IMR-90 (cell line): ENCODE measurements at regions not wholly inside any gene's neighbourhood (a gene's known extent, or its start where the extent isn't known, plus 50 kb on each side); places are given as distances from the start of the nearest gene placed in this dataset.
A peak's percentile ranks its signal among the peaks of the same experiment; 100 is the strongest.

Experiments
- ATAC-seq: fragments of 200-7000 bp; cut with Tn5 transposase; 2 replicates; pipeline ENCODE4 v1.9.1; 2020; ENCODE audit warnings: low read depth, mild to moderate bottlenecking, moderate library complexity
- BruUV-seq: library from RNA; stranded (reverse); fragments of 400-500 nt; replicated peaks from 2 replicates; lab custom pipeline; 2021; lab: Mats Ljungman, UMichigan
- CTCF ChIA-PET: fragments of 300-600 bp; formaldehyde crosslinking; extraction: SDS; loops from one replicate; lab custom pipeline; 2021; ENCODE audit warnings: antibody characterized with exemption; lab: Yijun Ruan, JAX
- POLR2A ChIA-PET: fragments of 300-600 bp; sonication (Branson Sonifier 250); formaldehyde crosslinking; loops from one replicate; lab custom pipeline; 2022; ENCODE audit warnings: antibody characterized with exemption; ENCODE audit not compliant: unreplicated experiment; lab: Charles Lee
- DNase-seq: peaks from one replicate; pipeline ENCODE4 v3.0.0; 2013
- H2AFZ ChIP-seq: replicated peaks from 2 replicates; pipeline ENCODE3; 2013; ENCODE audit warnings: low read length, mild to moderate bottlenecking; ENCODE audit not compliant: poor library complexity
- H2AK5ac ChIP-seq: 2 replicates; pipeline ENCODE4 v1.6.1; 2013; ENCODE audit warnings: low read depth, low read length, inconsistent platforms
- H2AK9ac ChIP-seq: replicated peaks from 2 replicates; pipeline ENCODE3; 2013; ENCODE audit warnings: mild to moderate bottlenecking, low read depth, low read length, moderate library complexity; ENCODE audit not compliant: poor library complexity
- H2BK120ac ChIP-seq: 2 replicates; pipeline ENCODE4 v1.6.1; 2013; ENCODE audit warnings: low read depth, low read length, inconsistent platforms
- H2BK15ac ChIP-seq: 3 replicates; pipeline ENCODE4 v1.6.1; 2013; ENCODE audit warnings: low read depth, low read length, inconsistent platforms
- H2BK20ac ChIP-seq: 2 replicates; pipeline ENCODE4 v1.6.1; 2013; ENCODE audit warnings: low read depth, mild to moderate bottlenecking, inconsistent platforms, low read length, moderate library complexity
- H2BK5ac ChIP-seq: 2 replicates; pipeline ENCODE4 v1.6.1; 2013; ENCODE audit warnings: mild to moderate bottlenecking, low read depth, low read length, inconsistent platforms; ENCODE audit not compliant: poor library complexity, severe bottlenecking
- H3K14ac ChIP-seq: replicated peaks from 2 replicates; pipeline ENCODE4 v1.6.1; 2013; ENCODE audit warnings: low read depth, low read length, inconsistent platforms
- H3K18ac ChIP-seq: 2 replicates; pipeline ENCODE4 v1.6.1; 2013; ENCODE audit warnings: low read depth, low read length, control low read depth
- H3K23ac ChIP-seq: 2 replicates; pipeline ENCODE4 v1.6.1; 2013; ENCODE audit warnings: low read depth, low read length, inconsistent platforms
- H3K27ac ChIP-seq: 2 replicates; pipeline ENCODE4 v1.5.1; 2013; ENCODE audit warnings: mild to moderate bottlenecking, control low read depth, low read length; ENCODE audit not compliant: insufficient read depth
- H3K27me3 ChIP-seq: 2 replicates; pipeline ENCODE4 v1.6.1; 2013; ENCODE audit warnings: low read length; ENCODE audit not compliant: control insufficient read depth, insufficient read depth
- H3K36me3 ChIP-seq: 2 replicates; pipeline ENCODE4 v1.6.1; 2013; ENCODE audit warnings: low read length, mixed read lengths; ENCODE audit not compliant: control insufficient read depth, insufficient read depth
- H3K4ac ChIP-seq: 2 replicates; pipeline ENCODE4 v1.6.1; 2013; ENCODE audit warnings: low read depth, low read length, inconsistent platforms
- H3K4me1 ChIP-seq: 2 replicates; pipeline ENCODE4 v1.6.1; 2013; ENCODE audit warnings: low read length, mixed read lengths; ENCODE audit not compliant: control insufficient read depth, insufficient read depth
- H3K4me2 ChIP-seq: 2 replicates; pipeline ENCODE4 v1.6.1; 2013; ENCODE audit warnings: low read depth, mild to moderate bottlenecking, control low read depth, low read length, moderate library complexity
- H3K4me3 ChIP-seq: 2 replicates; pipeline ENCODE4 v1.5.1; 2013; ENCODE audit warnings: low read depth, mild to moderate bottlenecking, control low read depth, low read length, moderate library complexity; ENCODE audit not compliant: insufficient read depth
- H3K56ac ChIP-seq: 2 replicates; pipeline ENCODE4 v1.6.1; 2013; ENCODE audit warnings: low read length, inconsistent platforms; ENCODE audit not compliant: insufficient read depth; ENCODE audit errors: extremely low read depth
- H3K79me1 ChIP-seq, 2 experiments: 2 replicates each; pipeline ENCODE4 v1.6.1; 2013; ENCODE audit warnings: low read length in 2 of 2, inconsistent platforms in 1 of 2, low read depth in 1 of 2
- H3K9ac ChIP-seq: 2 replicates; pipeline ENCODE4 v1.6.1; 2013; ENCODE audit warnings: low read depth, low read length, control low read depth
- H3K9me1 ChIP-seq: 2 replicates; pipeline ENCODE4 v1.6.1; 2013; ENCODE audit warnings: low read length, inconsistent platforms; ENCODE audit not compliant: insufficient read depth
- H3K9me3 ChIP-seq: 2 replicates; pipeline ENCODE4 v1.6.1; 2013; ENCODE audit warnings: low read length; ENCODE audit not compliant: control insufficient read depth, insufficient read depth
- H4K20me1 ChIP-seq: 2 replicates; pipeline ENCODE4 v1.6.1; 2013; ENCODE audit warnings: low read length, inconsistent platforms; ENCODE audit not compliant: insufficient read depth
- H4K5ac ChIP-seq: 2 replicates; pipeline ENCODE4 v1.6.1; 2013; ENCODE audit warnings: mild to moderate bottlenecking, low read depth, low read length, control low read depth
- H4K8ac ChIP-seq, 2 experiments: 2 replicates each; pipeline ENCODE4 v1.6.1; 2013; ENCODE audit warnings: low read depth in 2 of 2, low read length in 2 of 2, control low read depth in 1 of 2, inconsistent platforms in 1 of 2
- H4K91ac ChIP-seq: 2 replicates; pipeline ENCODE4 v1.6.1; 2013; ENCODE audit warnings: low read depth, low read length, inconsistent platforms; ENCODE audit not compliant: insufficient read depth
- BHLHE40 ChIP-seq: fragments of 150-350 bp; IDR thresholded peaks from 2 replicates; pipeline ENCODE4 v1.6.1; 2016; ENCODE audit warnings: mild to moderate bottlenecking, low read depth, low read length
- CEBPB ChIP-seq: IDR thresholded peaks from 2 replicates; pipeline ENCODE4 v1.6.1; 2012; ENCODE audit warnings: low read depth, low read length, improper control_type of control experiment
- WGBS, 2 experiments: methylation state at CpG; one replicate each; pipeline versions ENCODE4 v1.1.5 to v1.1.7; 2013; ENCODE audit warnings: missing lambda C conversion rate in 2 of 2; ENCODE audit not compliant: insufficient read length in 1 of 2; ENCODE audit errors: extremely low coverage in 2 of 2; 5-methylcytosine and 5-hydroxymethylcytosine counted together
- dilution Hi-C: fragments of 300-500 bp; cut with HindIII; formaldehyde crosslinking; loops from one replicate; pipeline ENCODE4 v1.14.3; 2018; ENCODE audit warnings: low sequenced_read_pairs; ENCODE audit not compliant: unreplicated experiment
- in situ Hi-C: fragments of 300-500 bp; cut with MboI; formaldehyde crosslinking; loops from 3 replicates; pipeline ENCODE4 v1.14.3; 2019; ENCODE audit warnings: low sequenced_read_pairs, inconsistent platforms, mixed read lengths
- intact Hi-C: fragments of 100-400 bp; cut with micrococcal nuclease; formaldehyde crosslinking; loops from 2 replicates; pipeline ENCODE4 v1.10.0; 2022

GRCh38 chr5:58211441-58211840 is 248.4 kb downstream of the PLK2 start:
- no peak for TF ChIP-seq BHLHE40
- TF ChIP-seq CEBPB, result peak; percentile 5; the same call in 1 of the 2 replicates
- Histone ChIP-seq H2BK15ac (no peak overlapping the region), H4K5ac (no peak overlapping the region), H4K8ac (no peak overlapping the region), H3K36me3 (no peaks in the 10 kb centered on the region), H3K9ac (no peak overlapping the region), H2BK5ac (no peak overlapping the region), H3K9me3 (no peaks in the 10 kb centered on the region), H3K9me1 (no peaks in the 10 kb centered on the region), H3K27ac (no peak overlapping the region), H3K23ac (no peak overlapping the region), H3K79me1 (no peaks in the 10 kb centered on the region), H2BK120ac (no peak overlapping the region), H4K20me1 (no peaks in the 10 kb centered on the region), H2AFZ (no peak overlapping the region), H3K27me3 (no peaks in the 10 kb centered on the region), H3K4me1 (no peaks in the 10 kb centered on the region), H3K56ac (no peak overlapping the region), H2BK20ac (no peak overlapping the region), H2AK9ac (no peak overlapping the region), H2AK5ac (no peak overlapping the region), H3K4me2 (no peak overlapping the region), H3K4ac (no peak overlapping the region), H4K91ac (no peak overlapping the region), H3K18ac (no peak overlapping the region), H3K14ac (no peak overlapping the region), H3K4me3 (no peak overlapping the region)
- intact Hi-C loops, result no loop called here
- ChIA-PET POLR2A (no interaction called here), CTCF (no interaction called here)
- no TSS peak for BruUV-seq
- dilution Hi-C loops, result no loop called here
- DNase-seq (peak; percentile 34), ATAC-seq (no peak)
- no CpG with 5 or more reads among the region's 1 CpG for WGBS, 2 experiments
- in situ Hi-C loops, result no loop called here
